SU-DHL-6 (cell line): ENCODE measurements at regions not wholly inside any gene's neighbourhood (a gene's known extent, or its start where the extent isn't known, plus 50 kb on each side); places are given as distances from the start of the nearest gene placed in this dataset.
"Not testable (repeated sequence)": the region's sequence is repeated elsewhere in the genome, so short reads cannot be mapped to it uniquely, and the experiment has no call there.

Experiments used
- CTCF ChIP-seq: fragments of 200-600 bp; sonication (generic); IDR thresholded peaks from one replicate; pipeline ENCODE4 v1.5.1; 2017; ENCODE audit warnings: antibody characterized with exemption, mild to moderate bottlenecking, low read length, moderate library complexity; ENCODE audit not compliant: insufficient read depth, poor library complexity, severe bottlenecking
- EZH2phosphoT487 ChIP-seq: fragments of 200-600 bp; sonication (generic), shearing (Covaris generic); conservative IDR thresholded peaks from 2 replicates; pipeline ENCODE4 v1.6.1; 2018; ENCODE audit warnings: mild to moderate bottlenecking, antibody characterized with exemption, low read length, moderate library complexity, mixed read lengths

GRCh38 chr17:20689170-20689749 is 109.7 kb downstream of the CDRT15L2 start:
- TF ChIP-seq CTCF, EZH2phosphoT487: not testable (repeated sequence)
